Glomerular endothelial cell (primary cell): ENCODE measurements at regions not wholly inside any gene's neighbourhood (a gene's known extent, or its start where the extent isn't known, plus 50 kb on each side); places are given as distances from the start of the nearest gene placed in this dataset.

ENCODE experiments used
- DNase-seq: peaks from one replicate; pipeline ENCODE4 v3.0.0-alpha.2; 2011; ENCODE audit warnings: low read depth, low spot score; ENCODE audit errors: extremely low read depth

DNA sequence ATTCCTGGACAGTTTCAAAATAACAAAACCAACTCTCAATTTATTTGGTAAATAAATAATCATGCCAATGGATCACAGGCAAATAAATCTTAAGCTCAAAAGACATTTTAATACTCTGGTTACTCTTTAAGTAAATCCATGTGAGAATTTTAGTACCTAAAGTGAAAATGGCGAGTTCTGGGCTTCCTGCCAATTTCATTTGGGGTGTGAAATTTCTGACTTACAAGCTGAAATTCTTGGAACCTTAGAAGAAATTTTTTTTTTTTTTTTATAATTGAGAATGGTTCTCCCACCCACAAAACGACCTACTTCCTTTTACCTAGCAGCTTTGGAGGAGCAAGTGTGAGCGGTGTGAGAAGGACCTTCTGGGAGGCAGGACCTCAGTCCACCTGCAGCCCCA lies 354.5 kb upstream of the NBEA start:
- DNase-seq, result no peak

- DNase-seq, result no peak
Measured at GRCh38 chr13:34588362-34588761, 353.7 kb upstream of the NBEA start.

- no peak for DNase-seq
Measured at GRCh38 chr13:34589581-34589980, 352.5 kb upstream of the NBEA start.

GRCh38 chr13:34591129-34591528 lies 350.9 kb upstream of the NBEA start:
- DNase-seq, result no peak

- no peak for DNase-seq
Measured at GRCh38 chr13:34591900-34592529, 350.1 kb upstream of the NBEA start.

- DNase-seq, result no peak
Measured at GRCh38 chr13:34593658-34594057, 348.4 kb upstream of the NBEA start.

DNA sequence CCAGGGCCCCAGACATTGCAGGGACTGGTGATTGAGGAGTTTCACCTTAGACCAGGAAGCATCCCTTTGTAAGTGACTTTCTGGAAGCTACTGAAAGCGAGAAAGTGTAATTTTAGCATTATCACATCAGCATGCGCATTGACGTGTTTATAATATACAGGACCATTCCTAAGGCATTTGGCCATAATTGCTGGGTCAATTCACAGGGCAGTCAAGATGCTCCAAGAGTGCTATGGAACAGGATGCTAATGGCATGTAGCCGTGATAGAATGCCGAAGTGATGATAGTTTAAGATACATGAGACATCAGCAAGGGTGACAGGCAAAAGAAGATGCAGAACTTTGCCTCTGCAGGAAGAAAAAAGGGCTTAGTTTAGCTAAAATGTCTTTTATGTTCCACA lies 347.6 kb upstream of the NBEA start:
- no peak for DNase-seq

DNA sequence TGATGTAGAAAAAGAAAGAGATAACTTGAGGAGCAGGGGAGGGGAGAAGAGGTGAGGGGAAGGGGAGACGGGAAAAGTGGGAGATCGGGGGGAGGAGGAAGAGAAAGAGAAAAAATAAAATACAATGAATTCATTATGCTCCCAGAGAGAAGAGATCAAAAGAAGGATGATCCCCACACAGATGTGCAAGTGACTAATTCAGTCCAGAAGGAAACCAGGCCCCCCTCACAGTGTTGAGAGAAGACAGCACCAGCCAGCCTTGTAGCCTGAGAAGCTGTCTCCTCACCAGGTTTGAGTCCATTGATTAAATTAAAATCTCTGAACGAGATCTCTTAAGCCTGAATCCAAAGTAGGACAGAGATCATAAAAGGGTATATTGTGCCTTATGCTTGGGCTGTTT lies 333.7 kb upstream of the NBEA start:
- no peak for DNase-seq

- no peak for DNase-seq
Measured at GRCh38 chr13:34611671-34612070, 330.4 kb upstream of the NBEA start.

- DNase-seq, result no peak
Measured at GRCh38 chr13:34617473-34618083, 324.5 kb upstream of the NBEA start.

DNA sequence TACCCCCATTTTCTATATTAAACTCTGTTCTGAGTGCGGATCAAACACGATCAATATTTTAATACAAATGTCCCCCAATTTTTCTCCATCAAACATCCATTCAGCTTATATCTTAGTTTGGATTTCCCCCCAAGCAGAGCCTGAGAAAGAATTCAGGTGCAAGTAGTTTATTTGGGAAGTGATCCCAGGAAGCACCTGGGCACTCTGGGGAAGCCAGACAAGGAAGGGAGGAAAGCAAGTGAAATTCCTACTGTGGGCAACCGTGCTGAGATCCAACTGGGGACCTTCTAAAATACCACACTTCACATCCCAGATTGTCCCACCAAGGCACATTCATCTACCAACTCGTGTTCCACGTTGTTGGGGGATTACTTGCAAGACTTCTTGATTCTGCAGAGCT lies 323.4 kb upstream of the NBEA start:
- no peak for DNase-seq

DNA sequence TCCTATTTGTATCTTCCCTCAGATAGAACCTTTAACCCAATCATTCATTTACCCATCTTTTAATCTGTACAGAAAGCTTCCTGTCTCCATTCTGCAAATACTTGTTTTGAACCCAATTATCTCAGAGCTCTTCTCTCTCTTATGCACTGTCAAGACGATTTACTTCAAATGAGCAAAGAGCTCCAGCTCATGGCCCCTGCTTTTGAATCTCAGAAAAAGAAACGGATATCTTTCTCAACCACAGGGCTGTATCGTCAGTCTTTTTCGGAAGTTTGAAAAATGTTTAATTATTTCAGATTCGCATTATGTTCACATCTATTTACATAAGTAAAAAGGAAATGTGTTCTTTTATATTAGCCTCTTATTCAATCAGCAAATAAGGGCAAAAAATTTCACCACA lies 322.7 kb upstream of the NBEA start:
- no peak for DNase-seq

- DNase-seq, result no peak
Measured at GRCh38 chr13:34620074-34620850, 321.8 kb upstream of the NBEA start.

GRCh38 chr13:34620862-34621261 lies 321.2 kb upstream of the NBEA start:
- DNase-seq, result no peak

DNA sequence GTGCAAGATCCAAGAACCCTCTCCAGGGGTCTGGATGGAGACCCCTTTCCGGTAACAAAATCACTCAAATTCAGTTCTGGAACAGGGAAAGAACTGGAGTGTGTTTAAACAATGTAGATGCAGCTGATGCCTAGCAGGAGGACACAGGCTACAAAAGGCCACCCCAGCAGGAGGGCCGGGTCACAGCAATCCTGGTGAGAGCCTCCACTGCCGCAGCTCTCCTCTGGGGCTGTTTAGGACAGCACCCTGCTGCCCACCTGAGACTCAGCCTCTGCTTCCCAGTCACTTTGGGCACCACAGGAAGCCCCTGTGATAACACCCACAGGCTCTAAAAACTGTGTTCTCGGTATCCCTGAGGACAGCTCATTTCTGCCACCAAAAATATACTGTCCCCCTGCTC lies 318.7 kb upstream of the NBEA start:
- DNase-seq, result no peak

- no peak for DNase-seq
Measured at GRCh38 chr13:34627509-34628208, 314.4 kb upstream of the NBEA start.

- DNase-seq, result no peak
Measured at GRCh38 chr13:34628209-34628682, 313.8 kb upstream of the NBEA start.

DNA sequence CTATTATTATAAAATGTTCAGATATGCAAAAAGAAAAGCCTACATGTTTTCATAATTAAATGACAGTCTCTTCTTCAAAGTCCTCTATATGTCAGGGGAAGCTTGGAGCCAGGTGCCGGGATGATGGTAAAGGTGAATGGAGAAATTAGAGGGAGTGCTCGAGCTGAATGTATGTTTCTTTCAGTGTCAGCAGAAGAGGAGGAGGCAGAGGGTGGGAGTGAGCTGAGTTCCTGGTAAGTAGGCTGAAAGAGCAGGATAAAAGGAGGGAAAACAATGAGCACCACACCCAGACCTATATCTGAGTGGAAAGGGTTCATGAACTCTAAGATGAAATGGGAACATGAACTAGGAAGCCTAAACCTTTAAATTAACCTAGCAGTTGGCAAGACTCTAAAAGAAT lies 307.6 kb upstream of the NBEA start:
- no peak for DNase-seq

GRCh38 chr13:34637138-34637537 lies 304.9 kb upstream of the NBEA start:
- DNase-seq, result no peak

DNA sequence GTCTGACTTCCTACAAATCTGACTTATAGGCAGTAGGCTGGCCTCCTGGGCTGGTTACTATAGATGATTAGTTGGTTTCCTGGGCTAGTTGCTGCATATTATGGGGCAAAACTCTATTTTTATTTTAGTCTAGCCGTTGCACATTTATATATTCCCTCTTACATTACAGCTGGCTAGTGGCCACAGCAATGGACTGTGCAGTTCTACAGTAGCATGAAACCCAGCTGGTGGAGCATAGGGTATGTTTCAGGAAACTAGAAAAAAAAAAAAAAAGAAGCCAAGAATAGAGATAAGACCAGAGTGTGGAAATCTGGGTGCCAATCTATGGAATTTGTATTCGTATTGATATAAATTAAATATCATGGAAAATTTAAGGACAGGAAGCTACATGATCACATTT lies 304.4 kb upstream of the NBEA start:
- no peak for DNase-seq

GRCh38 chr13:34638897-34639296 lies 303.2 kb upstream of the NBEA start:
- DNase-seq, result no peak
